Activated T-cell treated with anti-CD3 and anti-CD28 coated beads for 24 hours (primary cell): ENCODE measurements at regions not wholly inside any gene's neighbourhood (a gene's known extent, or its start where the extent isn't known, plus 50 kb on each side); places are given as distances from the start of the nearest gene placed in this dataset.
"Not testable (repeated sequence)": the region's sequence is repeated elsewhere in the genome, so short reads cannot be mapped to it uniquely, and the experiment has no call there.

Experiments used
- DNase-seq: peaks from one replicate; pipeline ENCODE4 v3.0.0-alpha.2; 2020; ENCODE audit warnings: low read depth

GRCh38 chr5:54821445-54822323, 163.7 kb downstream of the ESM1 start:
- DNase-seq = no peak

GRCh38 chr5:54820346-54821134, 164.9 kb downstream of the ESM1 start:
- DNase-seq = no peak

- no peak for DNase-seq
These were observed 178.0 kb downstream of the ESM1 start for GRCh38 chr5:54807421-54807820.

- no peak for DNase-seq
These were observed 180.9 kb downstream of the ESM1 start for GRCh38 chr5:54804521-54804920.

- no peak for DNase-seq
These were observed 181.3 kb downstream of the ESM1 start for GRCh38 chr5:54804086-54804485.

- DNase-seq = no peak
These were observed 181.9 kb downstream of the ESM1 start for GRCh38 chr5:54803471-54804011.

- DNase-seq = no peak
These were observed 185.7 kb downstream of the ESM1 start for GRCh38 chr5:54799645-54800044.

GRCh38 chr5:54795777-54796176, 189.6 kb downstream of the ESM1 start:
- no peak for DNase-seq

GRCh38 chr5:54795284-54795683, 190.1 kb downstream of the ESM1 start:
- no peak for DNase-seq

GRCh38 chr5:54794135-54794975, 191.0 kb downstream of the ESM1 start:
- no peak for DNase-seq

GRCh38 chr5:54793468-54794134, 191.8 kb downstream of the ESM1 start:
- no peak for DNase-seq

GRCh38 chr5:54792611-54793404, 192.6 kb downstream of the ESM1 start:
- DNase-seq = no peak

GRCh38 chr5:54787910-54788309, 197.5 kb downstream of the ESM1 start:
- DNase-seq = not testable (repeated sequence)

- no peak for DNase-seq
These were observed 199.4 kb downstream of the ESM1 start for GRCh38 chr5:54785729-54786591.

- no peak for DNase-seq
These were observed 206.6 kb downstream of the ESM1 start for GRCh38 chr5:54778783-54779182.

- DNase-seq = no peak
These were observed 209.7 kb downstream of the ESM1 start for GRCh38 chr5:54775645-54776044.

- DNase-seq = no peak
These were observed 210.9 kb downstream of the ESM1 start for GRCh38 chr5:54774281-54775170.

GRCh38 chr5:54772684-54773083, 212.7 kb downstream of the ESM1 start:
- no peak for DNase-seq

- DNase-seq = no peak
These were observed 213.2 kb downstream of the ESM1 start for GRCh38 chr5:54772231-54772630.
